GM18519 (cell line): ENCODE measurements at regions not wholly inside any gene's neighbourhood (a gene's known extent, or its start where the extent isn't known, plus 50 kb on each side); places are given as distances from the start of the nearest gene placed in this dataset.

Source experiments
- ATAC-seq: cut with Tn5 transposase; IDR thresholded peaks from one replicate; pipeline ENCODE4 v1.9.1; 2021; ENCODE audit warnings: mild to moderate bottlenecking, moderate library complexity; ENCODE audit not compliant: unreplicated experiment, low FRiP score

DNA sequence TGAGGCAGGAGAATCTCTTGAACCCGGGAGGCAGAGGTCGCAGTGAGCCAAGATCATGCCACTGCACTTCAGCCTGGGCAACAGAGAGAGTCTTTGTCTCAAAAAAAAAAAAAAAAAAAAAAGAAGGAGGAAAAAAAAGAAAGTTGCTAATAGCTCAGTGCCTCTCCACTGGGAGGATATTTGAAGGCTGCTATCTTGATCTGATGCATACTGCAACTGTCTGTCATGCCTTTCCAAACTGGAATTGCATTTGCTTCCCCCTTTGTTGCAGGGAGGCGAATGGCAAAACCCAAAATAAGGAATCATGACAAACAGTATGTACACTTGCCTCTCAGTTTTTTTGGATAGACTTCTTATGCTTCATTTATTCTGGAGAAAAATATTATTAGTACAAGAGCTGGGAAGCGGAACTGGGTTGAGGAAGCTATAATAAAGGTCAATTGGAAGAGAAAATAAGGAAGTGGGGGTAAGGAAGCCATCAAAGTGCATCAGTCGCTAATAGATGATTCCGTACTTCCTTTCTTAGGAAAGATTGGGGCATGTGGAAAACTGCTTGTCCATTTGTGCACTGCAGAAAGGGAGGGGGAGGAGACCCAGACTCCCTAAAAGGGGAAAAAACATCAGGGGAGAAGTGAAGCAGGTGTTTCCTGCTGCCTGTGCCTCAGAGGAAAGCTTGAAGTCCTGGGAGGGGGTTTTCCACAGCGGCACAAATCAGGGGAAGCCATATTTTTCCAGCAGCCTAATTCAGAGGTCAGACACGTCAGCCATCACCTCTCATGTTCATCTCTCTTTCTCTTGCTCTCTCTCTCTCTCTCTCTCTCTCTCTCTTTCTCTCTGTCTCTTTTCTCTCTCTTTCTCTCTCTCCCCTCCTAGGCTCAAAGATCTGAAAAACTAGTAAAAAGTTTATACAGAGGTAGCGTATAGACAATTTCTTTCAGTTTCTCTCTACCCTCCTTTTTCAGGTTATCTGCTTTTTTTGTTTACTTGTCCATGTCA is 301.4 kb upstream of the TNP1 start:
- no peak for ATAC-seq

DNA sequence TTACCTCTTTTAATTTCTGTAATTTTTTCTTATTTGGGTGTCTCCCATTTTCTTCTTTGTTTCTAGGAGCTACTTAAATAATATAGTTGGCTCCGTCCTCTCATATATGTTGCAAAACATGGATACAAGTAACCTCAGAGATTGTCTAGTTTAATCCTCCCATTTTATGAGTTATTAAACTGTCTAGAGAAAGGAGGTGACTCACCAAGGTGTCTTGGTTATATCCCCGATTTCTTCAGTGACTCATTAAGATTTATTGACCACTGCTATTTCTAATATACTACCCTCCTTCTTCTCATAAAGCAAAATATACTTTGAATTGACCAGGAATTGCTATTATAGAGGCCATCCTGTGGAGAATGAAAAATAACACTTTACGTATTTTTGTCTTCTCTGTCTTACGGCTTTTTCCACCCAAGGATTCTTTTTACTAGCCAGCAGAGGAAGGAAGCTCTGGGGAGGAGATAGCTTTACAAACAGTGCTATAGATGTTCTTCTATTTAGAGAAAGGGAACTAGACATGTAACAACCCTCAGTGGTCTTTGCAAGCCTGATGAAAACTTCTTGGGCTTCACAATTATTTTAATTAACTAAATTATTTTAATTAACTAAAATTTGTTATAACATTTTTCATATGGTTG is 300.4 kb upstream of the TNP1 start:
- ATAC-seq: no peak

DNA sequence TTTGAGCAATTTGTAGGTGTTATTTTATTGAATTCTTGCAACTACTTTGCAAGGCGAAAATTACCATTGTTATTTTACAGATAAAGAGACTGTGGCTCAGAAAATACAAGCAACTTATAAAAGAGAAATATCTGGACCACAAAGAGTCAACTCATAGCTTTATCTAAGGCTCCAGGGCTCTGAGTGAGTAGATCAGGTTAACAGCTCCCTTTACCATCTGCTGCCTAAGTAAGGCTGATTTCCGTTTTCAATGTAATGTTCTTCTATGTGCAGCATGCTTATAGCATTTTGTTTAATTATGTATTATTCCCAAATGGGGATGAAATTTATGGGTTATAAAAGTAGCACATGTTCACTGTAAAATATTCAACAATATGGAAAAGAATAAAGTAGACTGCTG is 299.1 kb upstream of the TNP1 start:
- ATAC-seq: no peak

DNA sequence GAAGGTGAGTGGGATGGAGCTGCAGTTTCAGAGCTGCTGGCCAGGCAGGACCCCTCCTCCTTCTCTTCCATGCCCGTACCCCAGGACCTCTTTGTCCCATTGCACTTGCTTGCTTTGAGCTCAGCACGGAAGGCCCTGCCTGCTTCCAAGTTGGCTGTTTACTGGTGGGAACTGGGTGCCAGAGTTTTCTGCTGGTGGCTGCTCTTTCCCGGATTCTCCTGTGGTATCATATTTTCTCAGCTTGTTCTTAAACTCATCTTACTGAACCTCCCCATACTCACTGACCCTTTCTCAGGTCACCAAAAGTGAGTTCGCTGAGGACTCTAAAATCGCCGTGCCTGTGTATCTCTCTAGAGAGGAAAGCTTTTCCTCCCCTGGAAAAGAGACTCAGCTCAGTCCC is 297.7 kb upstream of the TNP1 start:
- no peak for ATAC-seq

DNA sequence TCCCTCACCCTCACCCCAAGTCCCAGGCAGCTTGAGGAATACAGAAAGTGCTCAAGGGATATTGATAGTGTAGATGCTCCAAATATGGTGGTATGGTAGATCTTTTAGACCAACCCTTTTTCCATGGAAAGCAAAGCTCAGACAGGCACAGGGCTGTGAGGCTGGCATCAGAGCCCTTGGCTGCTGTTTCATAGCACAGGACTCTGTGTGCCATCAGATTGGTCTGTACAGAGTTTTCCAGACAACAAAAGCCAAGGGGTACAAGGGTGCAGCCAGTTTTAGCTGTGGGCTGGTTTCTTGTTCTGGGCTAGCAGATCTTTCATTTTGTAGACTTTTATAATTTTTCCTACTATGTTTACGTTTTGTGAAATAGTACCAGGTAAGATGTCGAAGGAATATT is 296.9 kb upstream of the TNP1 start:
- no peak for ATAC-seq

DNA sequence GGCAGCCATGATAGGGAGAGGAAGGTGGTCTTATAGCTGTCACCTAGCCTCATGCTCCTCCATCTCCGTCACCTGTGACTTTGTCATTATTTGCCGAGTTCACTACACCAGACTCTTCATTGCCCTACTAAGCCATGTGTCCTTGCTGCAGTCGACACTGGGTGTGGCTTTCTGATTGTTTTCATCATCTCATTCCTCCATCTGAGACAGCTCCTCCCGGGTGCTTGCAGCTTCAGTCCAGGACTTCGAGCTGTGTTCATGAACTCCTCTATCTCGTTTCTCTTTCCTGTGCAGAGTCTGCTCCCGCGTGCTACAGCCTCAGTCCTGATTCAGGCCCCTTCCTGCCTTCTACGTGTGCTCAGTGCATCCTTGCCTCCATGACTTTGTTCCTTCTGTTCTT is 295.1 kb upstream of the TNP1 start:
- no peak for ATAC-seq

DNA sequence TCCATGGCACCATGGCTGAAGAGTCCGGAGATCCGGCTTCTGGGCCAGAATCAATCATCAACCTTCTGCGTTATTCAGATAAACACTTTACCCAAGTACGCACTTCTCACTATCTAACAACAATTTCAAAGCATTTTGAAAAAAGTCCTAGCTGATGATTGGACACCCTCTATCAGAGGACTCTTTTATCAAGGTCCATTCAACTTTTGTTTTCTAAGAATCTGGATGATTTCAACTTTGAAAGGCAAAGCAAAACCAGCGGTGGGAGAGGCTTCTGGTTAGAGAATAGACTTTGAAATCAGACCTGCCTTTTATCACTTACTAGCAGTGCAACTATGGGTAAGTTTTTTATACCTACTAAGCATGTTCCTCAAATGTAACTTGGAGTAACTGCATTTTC is 293.6 kb upstream of the TNP1 start:
- ATAC-seq: no peak

DNA sequence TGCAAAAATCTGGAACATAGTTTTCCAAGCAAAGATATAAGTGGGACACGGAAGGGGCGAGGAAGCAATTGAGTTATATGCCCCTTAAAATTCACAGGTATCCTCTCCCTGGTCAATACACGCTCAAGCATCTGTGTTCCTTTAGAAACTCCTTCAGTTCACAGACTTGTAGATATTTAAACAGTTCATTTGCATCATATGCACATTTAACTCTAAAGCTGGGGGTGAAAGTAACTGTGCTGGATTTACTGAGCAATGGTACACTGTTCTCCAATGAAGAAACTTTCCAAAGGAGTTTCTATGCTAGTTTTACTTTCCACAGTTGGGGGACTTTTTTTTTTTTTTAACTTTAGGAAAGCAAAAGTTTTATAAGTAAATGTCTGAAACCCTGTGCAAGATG is 293.0 kb upstream of the TNP1 start:
- ATAC-seq: no peak

DNA sequence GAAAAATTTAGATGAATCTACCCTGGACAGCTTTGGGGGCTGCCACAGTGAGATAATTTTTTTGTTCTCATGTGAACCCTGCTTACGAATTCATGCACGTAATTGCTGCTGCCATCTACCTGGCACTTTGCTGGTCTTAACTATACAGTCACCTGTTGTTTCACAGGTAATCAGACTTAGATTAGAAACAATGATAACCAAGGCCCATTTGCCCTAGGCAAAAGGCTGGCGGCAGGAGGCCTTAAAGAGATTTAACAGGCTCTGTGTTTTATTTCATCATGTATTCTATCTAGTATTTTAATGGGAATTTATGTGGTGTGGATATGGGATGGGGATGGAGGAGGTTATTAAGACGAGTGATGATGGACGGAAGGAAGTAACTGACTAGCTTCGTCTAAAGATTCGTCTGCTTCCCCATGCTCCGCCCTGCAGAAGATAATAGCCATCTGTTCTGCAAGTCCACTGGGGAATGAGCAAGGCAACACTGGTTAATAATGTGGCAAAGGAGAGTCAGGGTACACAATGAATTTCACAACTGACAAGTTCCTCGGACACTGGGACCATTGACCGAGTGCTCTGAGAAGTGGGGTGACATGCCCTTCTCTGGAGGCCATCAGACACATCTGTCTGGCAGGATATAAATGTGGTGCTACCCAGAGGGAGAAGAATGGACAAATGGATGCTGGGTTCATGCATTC is 291.8 kb upstream of the TNP1 start:
- ATAC-seq: no peak

DNA sequence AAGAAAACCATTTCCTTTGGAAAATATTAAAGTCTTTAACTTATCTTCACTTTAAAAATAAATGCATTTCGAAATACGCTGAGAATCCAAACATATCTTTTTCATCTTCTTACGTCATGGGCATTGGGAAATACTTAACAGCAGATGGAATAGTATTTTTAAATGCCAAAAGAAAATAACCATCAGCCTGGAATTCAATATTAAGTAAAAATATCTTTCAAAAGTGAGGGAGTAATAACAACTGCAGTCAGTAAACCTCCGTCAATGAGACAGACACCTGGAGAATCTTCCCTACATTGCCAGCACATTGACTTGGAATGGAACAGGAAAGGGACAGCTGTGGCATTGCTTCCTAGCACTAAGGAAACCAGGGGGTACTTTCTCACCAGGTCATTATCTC is 290.4 kb upstream of the TNP1 start:
- no peak for ATAC-seq

DNA sequence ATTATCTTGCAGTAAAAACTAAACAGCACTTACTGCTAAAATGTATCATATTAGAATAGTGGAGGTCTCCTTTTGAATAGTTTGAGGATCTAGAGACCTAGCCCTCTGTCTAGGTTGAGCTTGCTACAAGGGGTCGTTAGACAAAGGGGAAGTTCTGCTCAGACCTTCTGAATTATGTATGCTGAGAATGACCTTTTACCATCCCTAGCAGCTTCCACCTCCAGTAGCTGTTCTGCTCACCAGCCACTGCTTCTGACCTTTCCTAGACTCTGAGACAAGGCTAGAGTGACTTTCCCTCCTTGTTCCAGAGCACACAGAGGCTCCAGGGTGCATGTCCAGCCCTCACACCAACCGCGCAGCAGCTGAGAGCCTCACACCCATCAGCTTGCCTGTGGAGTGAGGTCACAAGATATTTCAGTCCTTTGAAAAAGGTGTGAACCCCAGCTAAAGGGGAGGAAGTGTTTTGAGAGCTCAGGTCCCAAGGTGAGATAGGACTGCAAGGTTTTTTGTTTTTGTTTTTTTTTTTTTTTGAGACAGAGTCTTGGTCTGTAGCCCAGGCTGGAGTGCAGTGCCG is 289.3 kb upstream of the TNP1 start:
- no peak for ATAC-seq

DNA sequence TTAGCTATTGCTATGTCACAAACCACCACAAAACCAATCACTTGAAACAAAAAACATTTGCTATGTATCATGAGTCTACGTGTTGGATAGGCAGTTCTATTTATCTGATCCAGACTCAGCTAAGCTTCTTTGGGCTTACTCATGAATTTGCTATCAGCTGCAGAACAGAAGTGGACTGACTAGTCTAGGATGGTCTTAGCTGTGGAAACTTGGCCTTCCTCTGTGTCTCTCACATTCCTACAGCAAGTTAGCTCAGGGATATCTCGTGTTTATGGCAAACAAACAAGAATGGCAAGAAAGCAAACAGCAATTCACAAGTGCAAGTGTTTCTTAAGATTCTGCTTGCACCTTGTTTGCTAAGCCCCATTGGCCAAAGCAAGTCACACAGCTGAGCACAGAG is 288.0 kb upstream of the TNP1 start:
- ATAC-seq: no peak

DNA sequence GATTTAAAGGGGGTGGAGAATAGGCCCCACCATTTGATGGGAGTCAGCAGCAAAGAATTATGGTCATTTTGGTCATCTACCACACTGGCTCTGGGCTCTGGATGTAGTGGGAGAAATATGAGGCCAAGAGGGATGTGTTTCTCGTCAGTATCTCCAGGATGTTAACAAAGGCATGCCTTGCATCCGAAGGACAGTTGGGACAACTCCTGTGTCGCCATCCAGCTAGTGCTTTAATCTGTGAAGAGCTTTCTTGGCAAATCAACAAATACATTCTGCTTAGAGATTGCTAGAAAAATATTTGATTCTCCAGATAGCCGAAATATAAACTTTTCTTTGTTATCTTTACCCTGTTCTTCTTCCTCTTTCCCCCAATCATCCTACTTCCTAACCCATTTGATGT is 287.1 kb upstream of the TNP1 start:
- ATAC-seq: no peak

DNA sequence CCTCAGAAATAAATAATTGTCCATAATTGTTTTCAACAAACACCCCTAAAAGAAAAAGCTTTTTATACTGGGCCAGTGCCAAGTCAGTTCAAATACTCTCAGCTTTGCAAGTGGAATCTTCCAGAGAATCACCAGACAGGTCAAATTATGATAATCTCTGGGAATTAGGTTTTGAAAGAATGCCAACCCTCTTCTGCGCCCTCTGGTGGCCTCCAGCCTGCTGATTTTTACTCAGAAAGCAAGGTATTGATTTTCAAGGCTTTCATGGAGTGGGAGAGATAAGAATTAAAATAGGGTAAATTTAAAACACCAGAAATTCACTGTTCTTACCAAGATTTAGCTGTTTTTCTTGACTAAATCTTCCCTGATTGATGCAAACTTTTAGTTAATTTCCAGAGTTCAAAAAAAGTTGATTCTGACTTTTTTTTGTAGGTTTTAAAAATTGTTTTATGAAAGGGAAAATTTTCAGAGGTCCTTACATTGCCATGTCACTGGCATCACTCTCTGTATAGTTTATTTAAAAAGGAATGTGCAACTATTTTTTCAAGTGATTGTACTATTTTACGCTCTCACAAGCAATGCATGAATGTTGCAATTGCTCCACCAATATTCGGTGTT is 282.9 kb upstream of the TNP1 start:
- ATAC-seq: no peak

DNA sequence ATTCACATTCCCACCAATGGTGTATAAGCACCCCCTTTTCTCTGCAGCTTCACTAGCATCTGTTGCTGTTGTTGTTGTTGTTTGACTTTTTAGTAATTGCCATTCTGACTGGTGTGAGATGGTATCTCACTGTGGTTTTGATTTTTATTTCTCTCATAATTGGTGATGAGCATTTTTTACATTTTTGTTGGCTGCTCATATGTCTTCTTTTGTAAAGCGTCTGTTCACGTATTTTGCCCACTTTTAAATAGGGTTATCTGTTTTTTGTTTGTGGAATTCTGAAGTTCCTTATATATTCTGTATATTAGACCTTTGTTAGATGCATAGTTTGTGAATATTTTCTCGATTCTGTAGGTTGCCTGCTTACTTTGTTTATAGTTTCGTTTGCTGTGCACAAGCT is 278.4 kb upstream of the TNP1 start:
- no peak for ATAC-seq

DNA sequence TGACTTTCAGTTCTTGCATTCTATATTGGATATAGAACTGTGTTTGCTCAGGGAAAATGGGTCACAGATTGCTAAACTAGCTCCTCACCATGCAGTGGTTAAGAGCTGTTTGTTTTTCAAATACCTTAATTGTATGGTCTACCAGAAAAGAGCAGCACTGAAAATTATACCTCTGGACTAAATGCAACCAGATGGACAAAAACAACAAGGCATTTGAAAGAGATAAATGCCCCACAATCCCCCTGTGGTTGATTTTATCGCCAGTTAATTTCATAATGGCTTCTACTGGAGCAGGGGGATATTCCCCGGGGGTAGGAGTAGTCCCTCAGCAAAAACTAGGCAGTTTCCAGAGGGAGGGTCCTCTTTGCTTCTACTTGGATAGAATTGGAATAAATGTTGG is 267.9 kb upstream of the TNP1 start:
- ATAC-seq: no peak

DNA sequence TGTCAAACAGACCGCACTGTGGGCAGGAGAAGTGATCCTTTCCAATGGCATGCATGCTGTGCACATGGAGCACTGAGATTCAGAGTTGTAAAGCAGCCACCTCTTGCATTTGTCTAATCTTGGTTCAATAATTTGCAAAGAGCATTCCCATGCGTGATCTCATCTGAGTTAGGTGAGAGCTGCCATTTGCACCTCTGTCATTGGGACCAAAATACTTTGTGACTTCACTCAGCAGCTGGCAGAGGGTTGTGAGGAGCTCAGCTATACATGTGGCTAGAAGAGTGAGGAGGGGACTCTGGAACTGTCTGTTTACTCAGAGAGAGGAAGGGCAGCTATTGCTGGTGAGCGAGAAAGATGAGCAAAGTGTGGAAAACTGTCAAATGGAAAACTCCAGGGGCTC is 265.1 kb upstream of the TNP1 start:
- no peak for ATAC-seq

DNA sequence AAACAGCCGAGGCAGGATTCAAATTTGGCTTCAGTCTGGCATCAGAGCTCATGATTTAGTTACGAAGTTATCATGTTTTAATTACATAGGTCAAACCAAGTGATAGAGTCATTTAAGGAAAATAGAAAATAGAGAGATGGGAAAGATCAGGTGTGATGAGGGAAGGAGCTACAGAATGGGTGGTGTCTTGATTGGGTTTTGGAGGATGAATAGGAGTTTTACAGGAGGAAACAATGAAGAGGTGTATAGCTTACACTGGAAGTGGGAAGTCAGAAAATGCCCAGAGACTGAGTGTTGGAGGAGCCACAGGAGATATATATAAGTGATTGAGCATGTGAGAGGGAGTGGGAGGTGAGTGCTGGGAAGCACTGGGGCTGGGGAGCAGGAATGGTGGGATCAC is 264.2 kb upstream of the TNP1 start:
- ATAC-seq: no peak

DNA sequence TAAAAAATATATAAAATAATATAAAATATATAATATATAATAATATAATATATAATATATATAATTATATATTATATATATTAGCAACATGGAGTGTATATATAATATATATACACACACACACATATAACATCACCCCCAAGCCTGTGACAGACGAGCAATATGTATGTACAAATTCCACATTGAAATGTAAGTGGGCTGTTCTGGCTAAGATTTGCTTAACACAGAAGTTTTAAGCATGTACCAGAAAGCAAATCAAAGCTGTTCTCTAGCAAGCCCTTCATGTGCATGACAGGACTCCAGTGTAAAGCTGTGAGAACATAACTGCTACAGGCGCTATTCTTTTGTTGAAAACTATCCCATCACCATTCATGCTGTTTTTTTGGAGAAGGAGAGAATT is 261.7 kb upstream of the TNP1 start:
- no peak for ATAC-seq

DNA sequence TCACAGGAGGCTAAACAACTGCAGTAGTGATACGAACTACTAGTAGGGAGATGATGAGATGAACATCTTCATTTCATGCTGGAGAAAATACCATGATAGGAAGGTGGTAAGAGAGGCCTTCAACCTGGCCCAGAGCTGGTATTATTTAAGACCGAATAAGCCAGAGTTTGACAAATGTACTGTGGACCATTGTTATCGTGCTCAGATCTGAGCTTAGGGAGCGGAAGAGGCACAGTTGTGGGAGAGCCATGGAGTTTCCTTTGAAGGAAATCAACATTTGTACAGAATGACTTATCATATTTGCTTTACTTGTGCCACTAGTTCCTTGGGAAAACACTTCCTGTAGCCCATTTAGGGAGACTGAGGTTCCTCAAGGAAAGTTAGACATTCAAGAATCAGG is 260.6 kb upstream of the TNP1 start:
- no peak for ATAC-seq
